ENCODE measurements at regions not wholly inside any gene's neighbourhood (a gene's known extent, or its start where the extent isn't known, plus 50 kb on each side); places are given as distances from the start of the nearest gene placed in this dataset.
"Not testable (repeated sequence)": the region's sequence is repeated elsewhere in the genome, so short reads cannot be mapped to it uniquely, and the experiment has no call there.

GRCh38 chr5:154620411-154620810 lies 134.8 kb upstream of the LARP1 start:
- DNase-seq (ENCODE audit: low spot score) = no peak

GRCh38 chr5:154618696-154619095 lies 136.5 kb upstream of the LARP1 start:
- no peak for DNase-seq (ENCODE audit: low spot score)

GRCh38 chr5:154614595-154614994 lies 136.6 kb upstream of the HAND1 start:
- no peak for DNase-seq (ENCODE audit: low spot score)

- DNase-seq (ENCODE audit: low spot score) = no peak
These were observed 136.1 kb upstream of the HAND1 start for GRCh38 chr5:154614125-154614524.

- DNase-seq (ENCODE audit: low spot score) = no peak
These were observed 134.6 kb upstream of the HAND1 start for GRCh38 chr5:154612666-154613065.

- DNase-seq (ENCODE audit: low spot score) = no peak
These were observed 133.3 kb upstream of the HAND1 start for GRCh38 chr5:154611341-154611767.

GRCh38 chr5:154610321-154611154 lies 132.5 kb upstream of the HAND1 start:
- peak; percentile 76 for DNase-seq (ENCODE audit: low spot score)

GRCh38 chr5:154609251-154609650 lies 131.2 kb upstream of the HAND1 start:
- DNase-seq (ENCODE audit: low spot score) = no peak

GRCh38 chr5:154608531-154609011 lies 130.5 kb upstream of the HAND1 start:
- no peak for DNase-seq (ENCODE audit: low spot score)

- no peak for DNase-seq (ENCODE audit: low spot score)
These were observed 129.7 kb upstream of the HAND1 start for GRCh38 chr5:154607746-154608145.

- no peak for DNase-seq (ENCODE audit: low spot score)
These were observed 128.2 kb upstream of the HAND1 start for GRCh38 chr5:154606246-154606645.

GRCh38 chr5:154603953-154604679 lies 126.1 kb upstream of the HAND1 start:
- DNase-seq (ENCODE audit: low spot score) = no peak

GRCh38 chr5:154603485-154603884 lies 125.5 kb upstream of the HAND1 start:
- no peak for DNase-seq (ENCODE audit: low spot score)

GRCh38 chr5:154603011-154603410 lies 125.0 kb upstream of the HAND1 start:
- DNase-seq (ENCODE audit: low spot score) = no peak

- DNase-seq (ENCODE audit: low spot score) = no peak
These were observed 123.0 kb upstream of the HAND1 start for GRCh38 chr5:154601014-154601413.

GRCh38 chr5:154598021-154598420 lies 120.0 kb upstream of the HAND1 start:
- no peak for DNase-seq (ENCODE audit: low spot score)

GRCh38 chr5:154596844-154597243 lies 118.8 kb upstream of the HAND1 start:
- not testable (repeated sequence) for DNase-seq (ENCODE audit: low spot score)

GRCh38 chr5:154595662-154596061 lies 117.6 kb upstream of the HAND1 start:
- no peak for DNase-seq (ENCODE audit: low spot score)

- DNase-seq (ENCODE audit: low spot score) = no peak
These were observed 115.8 kb upstream of the HAND1 start for GRCh38 chr5:154593796-154594195.

- no peak for DNase-seq (ENCODE audit: low spot score)
These were observed 115.0 kb upstream of the HAND1 start for GRCh38 chr5:154593071-154593470.

GRCh38 chr5:154590093-154590724 lies 112.2 kb upstream of the HAND1 start:
- DNase-seq (ENCODE audit: low spot score) = no peak

GRCh38 chr5:154589511-154589910 lies 111.5 kb upstream of the HAND1 start:
- no peak for DNase-seq (ENCODE audit: low spot score)
